ENCODE measurements at regions not wholly inside any gene's neighbourhood (a gene's known extent, or its start where the extent isn't known, plus 50 kb on each side); places are given as distances from the start of the nearest gene placed in this dataset.

DNA sequence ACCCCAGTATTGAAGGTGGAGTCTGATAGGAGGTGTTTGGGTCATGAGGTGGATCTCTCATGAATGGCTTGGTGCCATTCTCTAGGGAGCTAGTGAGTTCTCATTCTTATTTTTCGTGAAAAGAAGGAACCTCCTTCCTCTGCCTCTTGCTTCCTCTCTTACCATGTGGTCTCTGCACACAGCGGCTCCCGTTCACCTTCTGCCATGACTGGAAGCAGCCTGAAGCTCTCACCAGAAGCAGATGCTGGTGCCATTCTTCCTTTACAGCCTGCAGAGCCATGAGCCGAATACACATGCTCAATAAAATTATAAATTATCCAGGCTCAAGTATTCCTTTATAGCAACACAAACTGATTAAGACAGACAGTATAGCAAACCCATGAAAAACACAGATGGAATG lies 545.1 kb upstream of the C16orf82 start:
- TF ChIP-seq SPI1 (IDR thresholded peaks at IDR 0.05; ENCODE audit: borderline replicate concordance, insufficient read depth, low read depth, low read length) = no peak
- no peak for TF ChIP-seq POLR2A (IDR thresholded peaks at IDR 0.05; ENCODE audit: low read depth, low read length)
- TF ChIP-seq, protein P1, sequence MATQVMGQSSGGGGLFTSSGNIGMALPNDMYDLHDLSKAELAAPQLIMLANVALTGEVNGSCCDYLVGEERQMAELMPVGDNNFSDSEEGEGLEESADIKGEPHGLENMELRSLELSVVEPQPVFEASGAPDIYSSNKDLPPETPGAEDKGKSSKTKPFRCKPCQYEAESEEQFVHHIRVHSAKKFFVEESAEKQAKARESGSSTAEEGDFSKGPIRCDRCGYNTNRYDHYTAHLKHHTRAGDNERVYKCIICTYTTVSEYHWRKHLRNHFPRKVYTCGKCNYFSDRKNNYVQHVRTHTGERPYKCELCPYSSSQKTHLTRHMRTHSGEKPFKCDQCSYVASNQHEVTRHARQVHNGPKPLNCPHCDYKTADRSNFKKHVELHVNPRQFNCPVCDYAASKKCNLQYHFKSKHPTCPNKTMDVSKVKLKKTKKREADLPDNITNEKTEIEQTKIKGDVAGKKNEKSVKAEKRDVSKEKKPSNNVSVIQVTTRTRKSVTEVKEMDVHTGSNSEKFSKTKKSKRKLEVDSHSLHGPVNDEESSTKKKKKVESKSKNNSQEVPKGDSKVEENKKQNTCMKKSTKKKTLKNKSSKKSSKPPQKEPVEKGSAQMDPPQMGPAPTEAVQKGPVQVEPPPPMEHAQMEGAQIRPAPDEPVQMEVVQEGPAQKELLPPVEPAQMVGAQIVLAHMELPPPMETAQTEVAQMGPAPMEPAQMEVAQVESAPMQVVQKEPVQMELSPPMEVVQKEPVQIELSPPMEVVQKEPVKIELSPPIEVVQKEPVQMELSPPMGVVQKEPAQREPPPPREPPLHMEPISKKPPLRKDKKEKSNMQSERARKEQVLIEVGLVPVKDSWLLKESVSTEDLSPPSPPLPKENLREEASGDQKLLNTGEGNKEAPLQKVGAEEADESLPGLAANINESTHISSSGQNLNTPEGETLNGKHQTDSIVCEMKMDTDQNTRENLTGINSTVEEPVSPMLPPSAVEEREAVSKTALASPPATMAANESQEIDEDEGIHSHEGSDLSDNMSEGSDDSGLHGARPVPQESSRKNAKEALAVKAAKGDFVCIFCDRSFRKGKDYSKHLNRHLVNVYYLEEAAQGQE (IDR thresholded peaks at IDR 0.05; ENCODE audit: low read depth, low read length) = no peak
- TF ChIP-seq CREB1 (IDR thresholded peaks at IDR 0.05; ENCODE audit: low read depth) = no peak
- TF ChIP-seq CHD2 (IDR thresholded peaks at IDR 0.05; ENCODE audit: borderline replicate concordance, low read depth, low read length) = no peak
- no peak for TF ChIP-seq NR2C2 (IDR thresholded peaks at IDR 0.05; ENCODE audit: borderline replicate concordance, control insufficient read depth, insufficient read length, low read depth)
- TF ChIP-seq GABPA (IDR thresholded peaks at IDR 0.05; ENCODE audit: low read depth) = no peak
- TF ChIP-seq SRF (IDR thresholded peaks at IDR 0.05; ENCODE audit: low read depth in 2 of 2, low read length in 2 of 2) = no peak
- TF ChIP-seq ZBTB11 (CRISPR knock-in tag; IDR thresholded peaks at IDR 0.05) = no peak
- TF ChIP-seq EGR1 (IDR thresholded peaks at IDR 0.05; ENCODE audit: borderline replicate concordance in 1 of 2, low read depth in 2 of 2, low read length in 2 of 2) = no peak
- no peak for TF ChIP-seq CEBPB (IDR thresholded peaks at IDR 0.05; ENCODE audit: borderline replicate concordance in 1 of 2, low read depth in 2 of 2, low read length in 2 of 2)
- no peak for TF ChIP-seq LARP7 (IDR thresholded peaks at IDR 0.05)
- TF ChIP-seq POLR2AphosphoS5 (IDR thresholded peaks at IDR 0.05; ENCODE audit: low read length) = no peak
- TF ChIP-seq PBX3 (IDR thresholded peaks at IDR 0.05; ENCODE audit: insufficient replicate concordance, low read depth, low read length) = no peak

Measured in GM12878 (cell line).